Stimulated activated CD4-positive, alpha-beta T cell treated with anti-CD3 and anti-CD28 coated beads, Interleukin-12 subunit alpha, Interleukin-12 subunit beta, amount 100 ng/mL, for 4 hours (primary cell): ENCODE measurements at regions not wholly inside any gene's neighbourhood (a gene's known extent, or its start where the extent isn't known, plus 50 kb on each side); places are given as distances from the start of the nearest gene placed in this dataset.
"Not testable (repeated sequence)": the region's sequence is repeated elsewhere in the genome, so short reads cannot be mapped to it uniquely, and the experiment has no call there.

Experiments
- DNase-seq: peaks from one replicate; pipeline ENCODE4 v3.0.0-alpha.2; 2020

GRCh38 chr4:114306946-114307345, 291.7 kb upstream of the UGT8 start:
- DNase-seq, result no peak

DNA sequence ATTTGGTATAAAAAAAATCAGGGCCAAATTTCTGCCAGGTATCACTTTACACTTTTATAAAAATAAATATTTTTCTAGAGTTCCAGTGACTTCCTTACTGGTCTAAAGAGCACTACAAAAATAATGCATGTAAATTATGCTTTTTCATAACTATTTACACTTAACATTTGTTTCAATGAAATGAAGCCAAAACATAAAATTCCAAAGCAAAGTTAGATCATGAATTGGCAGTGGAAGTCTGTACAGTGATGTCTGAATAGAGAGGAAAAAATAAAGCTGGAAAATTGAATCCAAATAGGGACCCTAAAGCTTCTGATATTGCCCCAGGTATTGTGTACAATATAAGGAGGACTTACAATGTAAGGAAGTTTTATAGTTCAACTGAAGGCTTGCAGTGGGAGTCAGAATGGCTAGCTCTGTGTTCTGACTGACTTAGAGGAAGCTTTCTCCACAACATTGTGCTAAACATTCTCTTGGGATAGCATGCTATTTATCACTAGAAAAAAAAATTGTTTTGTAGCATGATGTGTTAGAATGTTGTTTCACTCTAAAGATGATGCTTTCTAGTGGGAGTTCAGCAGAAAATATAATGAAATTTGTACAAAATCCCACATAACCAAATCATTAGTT, 288.2 kb upstream of the UGT8 start:
- DNase-seq, result no peak

DNA sequence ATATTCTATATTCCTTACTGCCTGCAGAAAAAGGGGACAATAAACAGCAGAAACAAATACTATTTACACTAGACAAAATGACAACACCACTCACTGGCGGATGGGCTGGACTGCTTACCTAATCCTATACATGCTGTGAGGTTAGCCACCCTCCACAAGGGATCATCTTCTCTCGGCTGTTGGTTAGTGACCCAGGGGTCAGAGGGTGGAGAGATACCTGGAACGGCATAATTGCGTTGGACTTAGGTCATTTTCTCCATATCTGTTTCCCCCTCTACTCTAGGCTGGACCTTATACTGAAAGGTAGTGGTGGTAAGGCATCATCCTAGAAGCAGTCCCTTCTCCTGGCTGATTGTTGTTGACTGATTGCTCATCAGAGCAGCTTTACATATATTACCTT, 286.8 kb upstream of the UGT8 start:
- DNase-seq, result no peak

DNA sequence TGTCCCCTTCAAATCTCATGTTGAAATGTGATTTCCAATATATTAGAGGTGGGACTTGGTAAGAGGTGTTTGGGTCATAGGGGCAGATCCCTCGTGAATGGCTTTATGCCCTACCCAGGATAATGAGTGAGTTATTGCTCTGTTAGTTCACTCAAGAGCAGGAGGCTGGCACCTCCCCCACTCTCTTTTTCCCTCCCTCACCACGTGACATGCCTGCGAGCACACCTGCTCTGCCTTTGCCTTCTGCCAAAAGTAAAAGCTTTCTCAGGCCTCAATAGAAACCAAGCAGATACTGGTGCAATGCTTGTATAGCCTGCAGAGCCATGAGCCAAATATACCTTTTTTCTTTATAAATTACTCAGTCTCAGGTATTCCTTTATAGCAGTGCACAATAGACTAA, 286.3 kb upstream of the UGT8 start:
- DNase-seq, result no peak

DNA sequence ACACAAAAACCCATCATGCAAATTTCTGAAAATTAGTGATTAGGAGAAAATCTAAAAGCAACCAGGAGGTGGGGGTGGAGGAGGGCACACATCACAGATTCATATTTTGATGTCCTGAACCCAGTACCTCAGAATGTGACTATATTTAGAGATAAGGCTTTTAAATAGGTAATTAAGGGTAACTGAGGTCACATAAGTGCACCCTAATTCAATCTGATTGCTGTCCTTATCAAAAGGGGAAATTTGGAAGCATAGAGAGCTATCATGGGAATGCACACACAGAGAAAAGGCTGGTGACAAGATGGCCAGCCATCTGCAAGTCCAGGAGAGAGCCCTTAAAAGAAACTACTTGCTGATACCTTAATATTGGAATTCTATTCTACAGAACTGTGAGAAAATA, 281.8 kb upstream of the UGT8 start:
- no peak for DNase-seq

GRCh38 chr4:114317564-114317963, 281.0 kb upstream of the UGT8 start:
- DNase-seq, result no peak

GRCh38 chr4:114318309-114318708, 280.3 kb upstream of the UGT8 start:
- DNase-seq, result no peak

DNA sequence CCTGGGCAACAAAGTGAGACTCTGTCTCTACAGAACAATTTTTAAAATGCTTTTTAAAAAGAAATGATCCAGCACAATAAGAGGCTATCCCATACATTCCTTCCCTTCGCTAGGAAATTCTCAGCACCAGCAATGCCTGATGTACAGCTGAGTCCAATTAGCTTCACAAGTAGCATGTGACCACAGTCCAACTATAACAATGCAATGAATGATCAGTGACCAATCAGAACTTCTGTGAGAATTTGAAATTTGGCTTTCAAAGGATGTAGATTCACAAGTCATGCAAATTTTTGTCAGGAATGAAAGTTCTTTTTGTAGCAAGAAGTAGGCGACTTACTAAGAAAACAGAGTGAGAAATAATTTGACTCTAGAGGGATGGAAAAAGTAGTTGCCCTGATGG, 278.5 kb upstream of the UGT8 start:
- DNase-seq, result no peak

GRCh38 chr4:114321366-114321765, 277.2 kb upstream of the UGT8 start:
- no peak for DNase-seq

- no peak for DNase-seq
These were observed 274.8 kb upstream of the UGT8 start for GRCh38 chr4:114323841-114324240.

DNA sequence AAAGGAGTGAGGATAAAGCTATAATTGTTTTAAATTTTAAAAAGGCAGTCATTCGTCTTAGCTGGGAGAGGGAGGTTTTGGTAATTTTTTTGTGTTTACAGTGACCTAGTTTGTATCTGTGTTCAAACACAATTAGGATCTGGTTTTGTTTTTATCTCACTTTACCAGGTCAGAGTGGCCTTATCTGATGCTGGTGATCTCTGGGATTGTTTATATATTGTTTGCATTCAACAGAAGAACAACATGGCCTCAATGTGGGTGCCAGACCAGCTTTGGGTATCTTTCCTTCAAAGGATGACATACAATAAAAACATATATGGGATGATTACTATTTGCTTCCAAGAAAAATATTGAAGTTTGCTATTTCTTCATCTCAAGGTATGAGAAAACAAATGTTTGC, 272.2 kb upstream of the UGT8 start:
- no peak for DNase-seq

- DNase-seq, result no peak
These were observed 266.5 kb upstream of the UGT8 start for GRCh38 chr4:114332119-114332518.

- not testable (repeated sequence) for DNase-seq
These were observed 264.2 kb upstream of the UGT8 start for GRCh38 chr4:114334363-114334762.

DNA sequence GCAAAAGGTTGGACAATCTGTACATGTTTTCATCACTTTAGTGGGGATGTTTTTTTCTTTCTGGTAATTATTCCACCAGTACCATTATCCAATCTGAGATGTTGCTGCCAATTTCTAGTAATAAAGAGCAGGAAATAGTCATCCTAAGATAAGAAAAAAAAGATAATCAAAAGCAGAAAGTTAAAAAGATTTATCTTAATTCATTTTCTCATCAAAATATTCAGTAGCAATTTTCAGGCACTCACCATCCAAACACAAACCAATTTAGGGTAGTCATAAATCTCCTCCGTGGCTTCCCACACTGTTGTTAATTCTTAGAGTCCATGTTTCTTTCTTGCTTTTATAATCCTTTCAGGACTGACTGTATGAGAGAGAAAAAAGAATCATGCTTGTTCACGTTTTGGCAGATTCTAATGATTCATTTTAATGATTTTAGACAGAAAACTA, 263.7 kb upstream of the UGT8 start:
- DNase-seq, result no peak

DNA sequence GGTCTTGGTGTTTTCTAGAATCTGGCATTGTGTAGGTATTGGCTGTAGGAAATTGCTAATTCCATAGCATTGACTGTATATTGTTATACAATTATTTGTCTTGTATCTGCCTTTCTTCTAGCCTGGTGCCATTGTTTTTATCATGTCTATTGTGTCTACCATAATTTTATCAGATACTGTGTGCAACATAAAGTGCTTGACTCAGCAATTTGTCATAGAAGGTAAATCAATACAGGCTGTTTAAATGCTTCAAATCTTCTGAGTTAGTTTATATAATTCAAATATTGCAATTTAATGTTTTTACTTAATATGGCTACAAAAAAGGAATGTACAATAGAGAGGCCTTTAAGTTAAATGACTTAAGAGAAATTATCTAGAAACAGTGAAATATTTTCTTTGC, 263.3 kb upstream of the UGT8 start:
- DNase-seq, result no peak

DNA sequence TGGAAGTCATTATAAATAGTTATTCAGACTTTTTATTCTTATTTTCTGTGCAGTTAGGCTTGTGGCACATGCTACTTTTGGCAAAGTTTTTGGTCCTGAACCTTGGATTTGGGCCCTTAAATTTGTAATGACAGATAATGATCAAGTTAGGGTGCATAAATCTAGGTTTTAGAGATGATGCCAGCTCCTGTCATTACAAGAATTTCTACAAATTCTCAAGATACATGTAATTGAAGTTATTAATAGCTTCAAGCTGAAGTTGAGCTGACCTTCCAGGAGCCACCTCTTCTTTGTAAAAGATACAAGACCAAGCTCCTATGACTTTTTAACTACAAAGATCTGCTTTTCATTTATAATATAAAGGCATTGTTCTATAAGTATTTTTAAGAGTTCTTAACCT, 255.6 kb upstream of the UGT8 start:
- DNase-seq, result no peak

- DNase-seq, result no peak
These were observed 248.9 kb upstream of the UGT8 start for GRCh38 chr4:114349543-114350175.

DNA sequence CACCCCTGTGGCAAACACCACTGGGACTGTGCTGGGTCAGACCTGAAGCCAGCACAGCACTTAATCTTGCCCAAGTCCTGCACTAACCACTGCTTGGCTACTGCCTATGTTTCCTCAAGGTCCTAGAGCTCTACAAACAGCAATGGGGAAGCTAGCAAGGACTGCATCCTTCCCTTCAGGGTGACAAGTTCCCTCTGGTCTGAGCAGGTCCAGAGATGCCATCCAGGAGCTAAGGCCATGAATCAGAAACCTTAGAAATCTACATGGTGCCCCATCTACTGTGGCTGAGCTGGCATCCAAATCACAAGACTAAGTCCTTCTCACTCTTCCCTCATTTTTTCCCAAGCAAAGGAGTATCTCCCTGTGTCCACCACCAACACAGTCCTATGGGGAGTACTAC, 239.7 kb upstream of the UGT8 start:
- DNase-seq, result no peak

- no peak for DNase-seq
These were observed 237.4 kb upstream of the UGT8 start for GRCh38 chr4:114361249-114361648.

DNA sequence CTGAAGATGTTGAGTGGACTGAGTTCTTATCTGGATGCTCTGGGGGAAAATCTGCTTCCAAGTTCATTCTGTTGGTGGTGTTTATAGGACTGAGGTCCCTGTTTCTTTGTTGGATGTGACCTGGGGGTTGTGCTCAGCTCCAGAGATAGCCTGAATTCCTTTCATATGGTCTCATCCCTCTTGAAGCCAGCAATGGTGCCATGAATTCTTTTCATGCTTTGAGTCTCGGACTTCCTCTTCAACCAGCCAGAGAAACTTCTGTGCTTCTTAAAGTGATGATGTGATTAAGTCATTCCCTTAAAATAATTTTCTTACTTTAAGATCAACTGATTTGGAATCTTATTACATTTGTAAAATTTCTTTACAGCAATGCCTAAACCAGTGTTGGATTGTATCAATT, 233.8 kb upstream of the UGT8 start:
- DNase-seq, result no peak

GRCh38 chr4:114365591-114365990, 233.0 kb upstream of the UGT8 start:
- no peak for DNase-seq

DNA sequence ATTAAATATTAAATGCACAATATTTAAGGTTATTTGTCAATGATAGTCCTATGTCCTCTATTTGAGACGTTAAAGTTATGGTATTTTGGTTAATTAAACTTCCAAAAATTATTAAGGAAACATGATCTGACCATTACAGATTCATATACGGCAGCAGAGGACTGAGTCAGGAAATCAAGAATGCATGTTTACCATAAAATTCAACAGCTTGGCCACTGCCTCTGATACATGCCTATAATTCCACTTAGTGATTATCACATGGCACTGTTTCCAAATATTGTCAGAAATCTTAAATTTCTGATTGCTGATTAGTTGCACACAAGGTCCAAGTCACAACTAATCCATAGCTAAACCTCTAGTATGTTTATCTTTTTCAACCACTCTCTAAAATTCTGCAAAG, 232.2 kb upstream of the UGT8 start:
- DNase-seq, result no peak

DNA sequence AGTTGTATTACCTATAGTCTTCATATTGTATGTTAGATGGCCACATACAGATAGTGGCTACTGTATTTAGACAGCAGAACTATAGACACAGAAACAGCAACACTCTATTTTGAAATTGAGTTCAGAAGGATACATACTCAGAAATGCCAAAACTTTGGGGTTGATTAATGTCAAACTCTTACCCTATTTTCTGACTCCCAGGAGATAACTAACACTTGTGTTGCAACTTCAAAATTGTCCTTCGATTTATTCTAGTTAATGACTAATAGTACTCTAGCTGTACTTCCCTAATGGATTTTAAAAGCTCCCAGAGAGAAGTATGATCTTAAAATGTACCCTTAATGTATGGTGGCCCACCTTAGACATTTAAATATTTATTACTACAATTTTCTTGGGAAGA, 229.9 kb upstream of the UGT8 start:
- DNase-seq, result no peak

GRCh38 chr4:114373508-114373907, 225.1 kb upstream of the UGT8 start:
- no peak for DNase-seq

DNA sequence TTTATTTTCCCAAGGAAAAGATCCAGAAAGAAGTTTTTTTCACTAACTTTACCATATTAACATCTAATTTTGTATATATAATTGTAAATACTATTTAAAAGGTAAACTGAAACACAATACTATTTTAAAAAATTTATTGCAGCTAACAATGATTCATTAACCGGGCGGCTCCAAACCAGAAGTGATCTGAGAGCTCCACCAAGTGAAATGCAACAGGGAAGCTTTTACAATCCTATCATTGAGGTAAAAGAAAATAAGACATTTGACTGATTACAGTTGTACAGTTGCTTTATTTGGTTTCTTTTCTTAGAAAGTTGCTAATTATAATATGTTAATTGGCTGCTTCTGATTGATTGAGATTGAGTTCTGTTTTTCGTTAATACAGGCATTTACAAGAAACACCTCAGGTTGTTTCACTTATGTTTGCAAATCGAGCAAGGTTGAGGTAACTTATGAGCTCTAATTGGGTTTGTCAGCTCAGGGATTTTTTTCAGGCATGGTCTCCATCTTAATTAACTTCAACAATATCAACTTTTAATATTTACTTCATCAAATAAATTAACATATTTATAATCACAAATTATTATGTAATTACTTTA, 220.2 kb upstream of the UGT8 start:
- no peak for DNase-seq
